GM21447 (cell line): ENCODE measurements at regions not wholly inside any gene's neighbourhood (a gene's known extent, or its start where the extent isn't known, plus 50 kb on each side); places are given as distances from the start of the nearest gene placed in this dataset.
"Not testable (repeated sequence)": the region's sequence is repeated elsewhere in the genome, so short reads cannot be mapped to it uniquely, and the experiment has no call there.

Experiments
- ATAC-seq: cut with Tn5 transposase; IDR thresholded peaks from one replicate; pipeline ENCODE4 v1.9.1; 2021; ENCODE audit not compliant: unreplicated experiment

- ATAC-seq = no peak
Measured at GRCh38 chr5:99179206-99179605, 250.4 kb upstream of the CHD1 start.

GRCh38 chr5:99177796-99178195 is 249.0 kb upstream of the CHD1 start:
- no peak for ATAC-seq

- ATAC-seq = no peak
Measured at GRCh38 chr5:99176186-99176585, 247.4 kb upstream of the CHD1 start.

GRCh38 chr5:99169309-99169708 is 240.5 kb upstream of the CHD1 start:
- ATAC-seq = no peak

GRCh38 chr5:99161538-99161937 is 232.7 kb upstream of the CHD1 start:
- ATAC-seq = not testable (repeated sequence)

- no peak for ATAC-seq
Measured at GRCh38 chr5:99156688-99157087, 227.9 kb upstream of the CHD1 start.

GRCh38 chr5:99143283-99143795 is 214.5 kb upstream of the CHD1 start:
- not testable (repeated sequence) for ATAC-seq

GRCh38 chr5:99141534-99142128 is 212.8 kb upstream of the CHD1 start:
- ATAC-seq = no peak

- no peak for ATAC-seq
Measured at GRCh38 chr5:99138911-99139310, 210.1 kb upstream of the CHD1 start.

GRCh38 chr5:99133921-99134320 is 205.1 kb upstream of the CHD1 start:
- no peak for ATAC-seq

GRCh38 chr5:99129768-99130501 is 201.1 kb upstream of the CHD1 start:
- ATAC-seq = no peak

GRCh38 chr5:99122976-99123375 is 194.2 kb upstream of the CHD1 start:
- ATAC-seq = no peak

- no peak for ATAC-seq
Measured at GRCh38 chr5:99119326-99119725, 190.5 kb upstream of the CHD1 start.

GRCh38 chr5:99116526-99116925 is 187.7 kb upstream of the CHD1 start:
- no peak for ATAC-seq

GRCh38 chr5:99109894-99110293 is 181.1 kb upstream of the CHD1 start:
- no peak for ATAC-seq

GRCh38 chr5:99105216-99105615 is 176.4 kb upstream of the CHD1 start:
- ATAC-seq = no peak

GRCh38 chr5:99104538-99105132 is 175.8 kb upstream of the CHD1 start:
- ATAC-seq = peak; percentile 54

GRCh38 chr5:99102073-99102697 is 173.4 kb upstream of the CHD1 start:
- ATAC-seq = no peak

GRCh38 chr5:99099691-99100090 is 170.9 kb upstream of the CHD1 start:
- no peak for ATAC-seq

GRCh38 chr5:99089822-99090549 is 161.2 kb upstream of the CHD1 start:
- ATAC-seq = no peak

GRCh38 chr5:99088309-99088708 is 159.5 kb upstream of the CHD1 start:
- no peak for ATAC-seq
